Suprapubic skin (tissue), 4 donors: ENCODE measurements at regions not wholly inside any gene's neighbourhood (a gene's known extent, or its start where the extent isn't known, plus 50 kb on each side); places are given as distances from the start of the nearest gene placed in this dataset.
"Not testable (repeated sequence)": the region's sequence is repeated elsewhere in the genome, so short reads cannot be mapped to it uniquely, and the experiment has no call there.

ENCODE experiments used
- DNase-seq, 2 donors: peaks; one replicate each; pipeline ENCODE4 v3.0.0-alpha.2; 2019; ENCODE audit warnings: low spot score in 2 of 2
- H3K27ac ChIP-seq: fragments of 200-600 bp; sonication (generic); one replicate; pipeline ENCODE4 v1.5.1; 2019
- H3K27me3 ChIP-seq: fragments of 200-600 bp; sonication (generic); one replicate; pipeline ENCODE4 v1.5.1; 2019
- H3K36me3 ChIP-seq: fragments of 200-600 bp; sonication (generic); one replicate; pipeline ENCODE4 v1.5.1; 2019
- H3K4me1 ChIP-seq: fragments of 200-600 bp; sonication (generic); one replicate; pipeline ENCODE4 v1.5.1; 2019
- H3K4me3 ChIP-seq: fragments of 200-600 bp; sonication (generic); one replicate; pipeline ENCODE4 v1.5.1; 2019; ENCODE audit warnings: mild to moderate bottlenecking
- H3K9me3 ChIP-seq: fragments of 200-600 bp; sonication (generic); one replicate; pipeline ENCODE4 v1.5.1; 2019
- EP300 ChIP-seq: sonication (generic); formaldehyde crosslinking; IDR thresholded peaks from one replicate; pipeline ENCODE4 v1.6.1; 2017; ENCODE audit warnings: antibody characterized with exemption
- POLR2A ChIP-seq, 2 donors: fragments of 450-650 bp; IDR thresholded peaks; one replicate each; pipeline ENCODE4 v1.6.1; 2017; ENCODE audit warnings: antibody characterized with exemption in 2 of 2, mild to moderate bottlenecking in 2 of 2, moderate library complexity in 2 of 2
- POLR2AphosphoS5 ChIP-seq, 3 donors: sonication (generic); formaldehyde crosslinking; IDR thresholded peaks; one replicate each; pipeline ENCODE4 v1.6.1; 2017; ENCODE audit warnings: antibody characterized with exemption in 3 of 3
- WGBS: methylation state at CpG from one replicate; pipeline ENCODE4 v1.1.5; 2018; 5-methylcytosine and 5-hydroxymethylcytosine counted together
- TF ChIP-seq, protein P1 (sequence below), 2 donors: fragments of 200-600 bp in 1 of 2; fragments of 450-650 bp in 1 of 2; sonication (generic) in 1 of 2; IDR thresholded peaks; one replicate each; pipeline ENCODE4 v1.5.1; 2016 to 2019; ENCODE audit warnings: antibody characterized with exemption in 2 of 2, mild to moderate bottlenecking in 1 of 2, moderate library complexity in 1 of 2

DNA sequence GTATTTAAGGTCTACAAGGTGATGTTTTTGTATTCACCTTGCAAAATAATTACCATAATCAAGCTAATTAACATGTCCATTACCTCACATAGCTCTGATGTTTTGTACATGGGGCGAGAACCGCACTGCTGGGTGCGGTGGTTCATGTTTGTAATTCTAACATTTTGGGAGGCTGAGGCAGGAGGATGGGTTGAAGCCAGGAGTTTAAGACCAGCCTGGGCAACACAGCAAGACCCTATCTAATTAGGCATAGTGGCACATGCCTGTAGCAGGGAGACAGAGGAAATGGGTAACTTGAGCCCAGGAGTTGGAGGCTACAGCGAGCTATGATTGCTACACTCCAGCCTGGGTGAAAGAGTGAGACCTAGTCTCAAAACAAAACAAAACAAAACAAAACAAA lies 248.2 kb upstream of the NSMCE3 start:
- Histone ChIP-seq H3K4me1 (no peaks in the 10 kb centered on the region), H3K4me3 (no peak overlapping the region), H3K27me3 (no peaks in the 10 kb centered on the region), H3K9me3 (peaks cover 4% of the 10 kb centered on the region), H3K27ac (no peak overlapping the region), H3K36me3 (no peaks in the 10 kb centered on the region)
- TF ChIP-seq, protein P1, sequence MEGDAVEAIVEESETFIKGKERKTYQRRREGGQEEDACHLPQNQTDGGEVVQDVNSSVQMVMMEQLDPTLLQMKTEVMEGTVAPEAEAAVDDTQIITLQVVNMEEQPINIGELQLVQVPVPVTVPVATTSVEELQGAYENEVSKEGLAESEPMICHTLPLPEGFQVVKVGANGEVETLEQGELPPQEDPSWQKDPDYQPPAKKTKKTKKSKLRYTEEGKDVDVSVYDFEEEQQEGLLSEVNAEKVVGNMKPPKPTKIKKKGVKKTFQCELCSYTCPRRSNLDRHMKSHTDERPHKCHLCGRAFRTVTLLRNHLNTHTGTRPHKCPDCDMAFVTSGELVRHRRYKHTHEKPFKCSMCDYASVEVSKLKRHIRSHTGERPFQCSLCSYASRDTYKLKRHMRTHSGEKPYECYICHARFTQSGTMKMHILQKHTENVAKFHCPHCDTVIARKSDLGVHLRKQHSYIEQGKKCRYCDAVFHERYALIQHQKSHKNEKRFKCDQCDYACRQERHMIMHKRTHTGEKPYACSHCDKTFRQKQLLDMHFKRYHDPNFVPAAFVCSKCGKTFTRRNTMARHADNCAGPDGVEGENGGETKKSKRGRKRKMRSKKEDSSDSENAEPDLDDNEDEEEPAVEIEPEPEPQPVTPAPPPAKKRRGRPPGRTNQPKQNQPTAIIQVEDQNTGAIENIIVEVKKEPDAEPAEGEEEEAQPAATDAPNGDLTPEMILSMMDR (IDR thresholded peaks at IDR 0.05), result no peak
- TF ChIP-seq POLR2AphosphoS5 (IDR thresholded peaks at IDR 0.05) (no peak), POLR2A (IDR thresholded peaks at IDR 0.05) (no peak), EP300 (no peak)
- no peak for DNase-seq
- 92% methylated on average over 4 of the region's 4 CpGs for WGBS

DNA sequence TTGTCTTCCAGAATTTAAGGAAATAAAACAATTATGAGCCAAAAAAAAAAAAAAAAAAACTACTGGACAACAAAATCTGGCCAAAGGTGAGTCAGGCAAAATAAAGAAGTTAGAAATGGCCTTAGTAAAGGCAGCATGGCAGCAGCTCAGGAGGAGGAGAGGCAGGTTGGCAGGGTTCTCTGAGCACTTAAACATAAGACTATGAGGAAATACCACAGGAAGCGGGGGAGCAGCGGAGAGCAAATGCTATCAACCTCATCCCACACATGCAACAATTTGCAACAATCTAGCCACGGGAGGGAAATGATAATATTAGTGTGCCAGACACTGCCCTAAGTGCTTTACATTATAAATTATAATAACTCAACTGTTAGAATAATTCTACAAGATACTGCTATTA lies 247.3 kb upstream of the NSMCE3 start:
- no peak for DNase-seq
- H3K36me3 ChIP-seq, result no peaks in the 10 kb centered on the region

GRCh38 chr15:29514926-29515325 lies 245.3 kb upstream of the NSMCE3 start:
- WGBS, result 58% methylated on average over 4 of the region's 4 CpGs
- TF ChIP-seq POLR2AphosphoS5 (IDR thresholded peaks at IDR 0.05), result no peak
- TF ChIP-seq, protein P1 (IDR thresholded peaks at IDR 0.05), result no peak
- no peak for TF ChIP-seq POLR2A (IDR thresholded peaks at IDR 0.05)
- no peak for TF ChIP-seq EP300
- DNase-seq, result no peak

More for the DNA sequence above, 247.3 kb upstream of the NSMCE3 start:
- peaks cover 4% of the 10 kb centered on the region for H3K9me3 ChIP-seq
- TF ChIP-seq EP300 (no peak), POLR2A (IDR thresholded peaks at IDR 0.05) (no peak), POLR2AphosphoS5 (IDR thresholded peaks at IDR 0.05) (no peak)
- TF ChIP-seq, protein P1 (IDR thresholded peaks at IDR 0.05), result no peak
- H3K4me3 ChIP-seq, result no peak overlapping the region
- no peak overlapping the region for H3K27ac ChIP-seq
- no peaks in the 10 kb centered on the region for H3K4me1 ChIP-seq
- no peaks in the 10 kb centered on the region for H3K27me3 ChIP-seq
- WGBS, result 68% methylated on average over 3 of the region's 3 CpGs

DNA sequence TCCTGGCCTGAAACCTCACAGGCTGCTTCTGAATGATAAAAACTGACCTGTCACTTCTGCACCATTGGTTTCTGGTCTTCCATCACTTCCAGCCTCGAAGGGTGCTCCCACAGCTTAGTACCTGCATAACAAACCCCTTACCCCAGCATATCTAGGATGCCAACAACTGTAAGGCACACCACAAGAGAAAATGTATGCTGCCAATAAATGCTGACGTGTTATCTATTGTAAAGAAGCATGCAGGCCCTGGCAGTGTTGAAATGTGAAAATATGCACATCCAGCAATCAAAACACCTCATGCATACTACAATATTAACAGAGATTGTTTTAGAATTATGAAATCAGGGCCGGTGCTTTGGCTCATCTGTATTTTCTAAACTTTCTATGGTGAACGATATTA lies 242.0 kb upstream of the NSMCE3 start:
- no peak overlapping the region for H3K4me3 ChIP-seq
- H3K27ac ChIP-seq, result no peak overlapping the region
- no peak for DNase-seq
- TF ChIP-seq POLR2AphosphoS5 (IDR thresholded peaks at IDR 0.05), result no peak
- TF ChIP-seq, protein P1 (IDR thresholded peaks at IDR 0.05), result no peak
- H3K4me1 ChIP-seq, result no peaks in the 10 kb centered on the region
- no peaks in the 10 kb centered on the region for H3K36me3 ChIP-seq
- WGBS, result 81% methylated on average over 4 of the region's 4 CpGs
- peaks cover 5% of the 10 kb centered on the region for H3K9me3 ChIP-seq
- H3K27me3 ChIP-seq, result no peaks in the 10 kb centered on the region

More at GRCh38 chr15:29514926-29515325, 245.3 kb upstream of the NSMCE3 start:
- H3K9me3 ChIP-seq, result peaks cover 9% of the 10 kb centered on the region
- no peak overlapping the region for H3K4me3 ChIP-seq
- no peaks in the 10 kb centered on the region for H3K36me3 ChIP-seq
- H3K27me3 ChIP-seq, result no peaks in the 10 kb centered on the region
- H3K4me1 ChIP-seq, result no peaks in the 10 kb centered on the region
- H3K27ac ChIP-seq, result no peak overlapping the region

DNA sequence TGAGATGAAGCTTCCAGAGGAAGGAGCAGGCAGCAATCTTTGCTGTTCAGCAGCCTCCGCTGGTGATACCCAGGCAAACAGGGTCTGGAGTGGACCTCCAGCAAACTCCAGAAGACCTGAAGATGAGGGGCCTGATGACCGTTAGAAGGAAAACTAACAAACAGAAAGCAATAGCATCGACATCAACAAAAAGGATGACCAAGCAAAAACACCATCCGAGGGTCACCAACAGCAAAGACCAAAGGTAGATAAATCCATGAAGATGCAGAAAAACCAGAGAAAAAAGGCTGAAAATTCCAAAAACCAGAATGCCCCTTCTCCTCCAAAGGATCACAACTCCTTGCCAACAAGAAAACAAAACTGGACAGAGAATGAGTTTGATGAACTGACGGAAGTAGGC lies 235.9 kb upstream of the NSMCE3 start:
- H3K36me3 ChIP-seq, H3K27ac ChIP-seq, H3K9me3 ChIP-seq, DNase-seq, H3K27me3 ChIP-seq, H3K4me3 ChIP-seq, H3K4me1 ChIP-seq: not testable (repeated sequence)
- 93% methylated on average over 5 of the region's 5 CpGs for WGBS

DNA sequence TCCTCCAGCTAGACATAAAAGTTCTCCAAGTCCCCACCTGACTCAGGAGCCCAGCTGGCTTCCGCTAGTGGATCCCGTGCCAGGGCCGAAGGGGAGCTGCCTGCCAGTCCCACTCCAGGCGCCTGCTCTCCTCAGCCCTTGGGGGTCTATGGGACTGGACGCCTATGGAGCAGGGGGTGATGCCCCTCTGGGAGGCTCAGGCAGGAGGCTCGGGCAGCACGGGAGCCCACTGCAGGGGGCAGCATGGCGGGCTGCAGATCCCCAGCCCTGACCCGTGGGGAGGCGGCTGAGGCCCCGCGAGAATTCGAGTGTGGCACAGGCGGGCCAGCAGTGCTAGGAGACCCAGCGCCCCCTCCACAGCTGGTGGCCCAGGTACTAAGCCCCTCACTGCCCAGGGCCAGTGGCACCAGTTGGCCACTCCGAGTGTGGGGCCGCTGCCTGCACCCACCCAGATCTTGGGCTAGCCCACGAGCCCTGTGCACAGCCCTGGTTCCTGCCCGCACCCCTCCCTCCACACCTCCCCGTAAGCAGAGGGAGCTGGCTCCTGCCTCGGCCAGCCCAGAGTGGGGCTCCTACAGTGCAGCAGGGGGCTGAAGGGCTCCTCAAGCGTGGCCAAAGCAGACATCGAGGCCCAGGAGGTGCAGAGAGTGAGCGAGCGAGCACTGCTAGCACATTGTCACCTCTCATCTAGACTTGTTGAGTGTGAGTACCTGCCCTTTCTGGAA lies 221.3 kb upstream of the NSMCE3 start:
- no peak for DNase-seq
- Histone ChIP-seq H3K36me3 (no peaks in the 10 kb centered on the region), H3K9me3 (no peaks in the 10 kb centered on the region), H3K27ac (no peak overlapping the region), H3K4me1 (no peaks in the 10 kb centered on the region), H3K27me3 (no peaks in the 10 kb centered on the region), H3K4me3 (no peak overlapping the region)
- no CpG with 5 or more reads among the region's 25 CpGs for WGBS
- TF ChIP-seq EP300, result no peak
- TF ChIP-seq, protein P1 (IDR thresholded peaks at IDR 0.05), result no peak
- TF ChIP-seq POLR2A (IDR thresholded peaks at IDR 0.05), result no peak
- TF ChIP-seq POLR2AphosphoS5 (IDR thresholded peaks at IDR 0.05), result no peak
